ENCODE measurements at regions not wholly inside any gene's neighbourhood (a gene's known extent, or its start where the extent isn't known, plus 50 kb on each side); places are given as distances from the start of the nearest gene placed in this dataset.

- TF ChIP-seq CTCF (IDR thresholded peaks at IDR 0.05) = no peak
Observed at GRCh38 chrX:9134366-9134765, 100.4 kb upstream of the FAM9B start.

GRCh38 chrX:9135901-9136510, 102.1 kb upstream of the FAM9B start:
- no peak for TF ChIP-seq CTCF (IDR thresholded peaks at IDR 0.05)

GRCh38 chrX:9137152-9137551, 103.2 kb upstream of the FAM9B start:
- TF ChIP-seq CTCF (IDR thresholded peaks at IDR 0.05) = no peak

GRCh38 chrX:9141496-9141895, 107.6 kb upstream of the FAM9B start:
- no peak for TF ChIP-seq CTCF (IDR thresholded peaks at IDR 0.05)

- no peak for TF ChIP-seq CTCF (IDR thresholded peaks at IDR 0.05)
Observed at GRCh38 chrX:9144701-9145241, 110.8 kb upstream of the FAM9B start.

GRCh38 chrX:9146657-9147056, 112.7 kb upstream of the FAM9B start:
- TF ChIP-seq CTCF (IDR thresholded peaks at IDR 0.05) = no peak

GRCh38 chrX:9147086-9147485, 113.2 kb upstream of the FAM9B start:
- no peak for TF ChIP-seq CTCF (IDR thresholded peaks at IDR 0.05)

- TF ChIP-seq CTCF (IDR thresholded peaks at IDR 0.05) = no peak
Observed at GRCh38 chrX:9147726-9148125, 113.8 kb upstream of the FAM9B start.

Data from LNCAP (cell line).